PC-9 (cell line): ENCODE measurements at regions not wholly inside any gene's neighbourhood (a gene's known extent, or its start where the extent isn't known, plus 50 kb on each side); places are given as distances from the start of the nearest gene placed in this dataset.

ENCODE experiments used
- BruUV-seq: library from RNA; stranded (reverse); fragments of 400-500 nt; replicated peaks from 2 replicates; lab custom pipeline; 2021; lab: Mats Ljungman, UMichigan
- CTCF ChIA-PET: fragments of 300-600 bp; sonication (Branson Sonifier 250); formaldehyde crosslinking; loops from one replicate; lab custom pipeline; 2022; ENCODE audit warnings: antibody characterized with exemption; lab: Charles Lee
- POLR2A ChIA-PET: fragments of 300-600 bp; sonication (Branson Sonifier 250); formaldehyde crosslinking; loops from one replicate; lab custom pipeline; 2022; ENCODE audit warnings: antibody characterized with exemption; ENCODE audit not compliant: unreplicated experiment; lab: Charles Lee
- DNase-seq, 2 experiments: peaks; one replicate each; pipeline versions ENCODE4 v3.0.0 to v3.0.0-alpha.2; 2015 to 2022; ENCODE audit warnings: mixed read lengths in 1 of 2
- H2AFZ ChIP-seq: fragments of 200-600 bp; sonication (generic); 2 replicates; pipeline ENCODE4 v1.8.1; 2017; ENCODE audit warnings: antibody characterized with exemption
- H3F3A ChIP-seq: fragments of 200-600 bp; sonication (generic); 2 replicates; pipeline ENCODE4 v1.8.1; 2017; ENCODE audit warnings: antibody characterized with exemption, mild to moderate bottlenecking, low read depth; ENCODE audit not compliant: insufficient read depth
- H3K27ac ChIP-seq: fragments of 200-600 bp; sonication (generic); 2 replicates; pipeline ENCODE4 v1.6.1; 2016; ENCODE audit warnings: mixed run types
- H3K27me3 ChIP-seq: fragments of 200-600 bp; sonication (generic); 2 replicates; pipeline ENCODE4 v1.6.1; 2016; ENCODE audit warnings: low read depth, mixed run types; ENCODE audit not compliant: insufficient read depth
- H3K36me3 ChIP-seq: fragments of 200-600 bp; sonication (generic); 2 replicates; pipeline ENCODE4 v1.6.1; 2016; ENCODE audit warnings: low read depth, mixed run types
- H3K4me1 ChIP-seq: fragments of 200-600 bp; sonication (generic); replicated peaks from 2 replicates; pipeline ENCODE4 v1.6.1; 2016; ENCODE audit warnings: mixed run types; ENCODE audit not compliant: insufficient read depth
- H3K4me2 ChIP-seq: fragments of 200-600 bp; sonication (generic); 2 replicates; pipeline ENCODE4 v1.6.1; 2017; ENCODE audit warnings: mixed run types
- H3K4me3 ChIP-seq: fragments of 200-600 bp; sonication (generic); 2 replicates; pipeline ENCODE4 v1.6.1; 2016; ENCODE audit warnings: mixed run types
- H3K79me2 ChIP-seq: fragments of 200-600 bp; sonication (generic); 2 replicates; pipeline ENCODE4 v1.6.1; 2017; ENCODE audit warnings: low read depth, mixed run types
- H3K9me2 ChIP-seq: fragments of 200-600 bp; sonication (generic); 2 replicates; pipeline ENCODE4 v1.8.1; 2017; ENCODE audit warnings: mild to moderate bottlenecking; ENCODE audit not compliant: insufficient read depth
- H3K9me3 ChIP-seq: fragments of 200-600 bp; sonication (generic); 2 replicates; pipeline ENCODE4 v1.8.1; 2016; ENCODE audit warnings: low read depth; ENCODE audit not compliant: insufficient read depth
- H4K20me1 ChIP-seq: fragments of 200-600 bp; sonication (generic); 2 replicates; pipeline ENCODE4 v1.8.1; 2017; ENCODE audit not compliant: insufficient read depth
- CTCF ChIP-seq: fragments of 200-600 bp; sonication (generic); conservative IDR thresholded peaks from 2 replicates; pipeline ENCODE4 v1.6.1; 2017; ENCODE audit warnings: mixed run types, antibody characterized with exemption, mild to moderate bottlenecking, moderate library complexity
- EZH2 ChIP-seq: fragments of 200-600 bp; sonication (generic); IDR thresholded peaks from 2 replicates; pipeline ENCODE4 v1.8.0; 2017; ENCODE audit warnings: antibody characterized with exemption, low read depth
- intact Hi-C: fragments of 100-400 bp; cut with micrococcal nuclease; formaldehyde crosslinking; loops from one replicate; pipeline ENCODE4 v1.10.0; 2022; ENCODE audit not compliant: unreplicated experiment

- no peak overlapping the region for H3K27ac ChIP-seq
- no peaks in the 10 kb centered on the region for H3F3A ChIP-seq
- 0 out of 2 replicates have a peak, but pooled peaks cover 3% of the 10 kb centered on the region for H4K20me1 ChIP-seq
- no peak overlapping the region for H3K4me2 ChIP-seq
- ChIA-PET POLR2A (no interaction called here), CTCF (interaction anchor here (0.5 kb wide), 1 partner anchor 17 kb away, joined by 3 read pairs; no protein-coding TSS in a partner anchor)
- no peaks in the 10 kb centered on the region; the same call in 1 of the 2 replicates for H3K9me2 ChIP-seq
- H2AFZ ChIP-seq: no peak overlapping the region
- intact Hi-C loops: no loop called here
- DNase-seq: no peak
- no peaks in the 10 kb centered on the region for H3K4me1 ChIP-seq
- no peaks in the 10 kb centered on the region for H3K79me2 ChIP-seq
- TF ChIP-seq CTCF (no peak), EZH2 (no peak)
- no peak overlapping the region for H3K4me3 ChIP-seq
- H3K27me3 ChIP-seq: no peaks in the 10 kb centered on the region
- no TSS peak for BruUV-seq
- no peaks in the 10 kb centered on the region for H3K9me3 ChIP-seq
- H3K36me3 ChIP-seq: no peaks in the 10 kb centered on the region
Observed at GRCh38 chr7:19508124-19508523, 200.7 kb downstream of the POLR1F start.

GRCh38 chr7:19491821-19492452 is 216.9 kb downstream of the POLR1F start:
- Histone ChIP-seq H3K27me3 (no peaks in the 10 kb centered on the region), H4K20me1 (no peaks in the 10 kb centered on the region), H3K4me3 (0 out of 2 replicates have a peak overlapping the region, but pooled peaks have one; percentile 11), H3K27ac (no peak overlapping the region), H3K79me2 (no peaks in the 10 kb centered on the region), H2AFZ (peak overlapping the region; percentile 66; the same call in 1 of the 2 replicates), H3K9me3 (peaks cover 8% of the 10 kb centered on the region; the same call in 1 of the 2 replicates), H3K36me3 (no peaks in the 10 kb centered on the region), H3F3A (peaks cover 4% of the 10 kb centered on the region; the same call in 1 of the 2 replicates), H3K4me1 (no peaks in the 10 kb centered on the region), H3K4me2 (peak overlapping the region; percentile 30), H3K9me2 (no peaks in the 10 kb centered on the region)
- ChIA-PET POLR2A (interaction anchor here (0.6 kb wide), 1 partner anchor 271 kb away, joined by 4 read pairs; no protein-coding TSS in a partner anchor), CTCF (interaction anchor here (0.6 to 1.2 kb wide), 14 partner anchors 14 to 1214 kb away, joined by 3 to 20 read pairs (median 4); partner anchors contain the start of gene POLR1F)
- peak in 1 of 2 experiments; percentile 21 for DNase-seq
- BruUV-seq: no TSS peak
- TF ChIP-seq EZH2 (no peak), CTCF (peak; percentile 88)
- intact Hi-C loops: loop anchor here (5.0 kb wide), 1 partner anchor 1140 kb away; no protein-coding TSS in a partner anchor

GRCh38 chr7:19491371-19491770 is 217.5 kb downstream of the POLR1F start:
- intact Hi-C loops: loop anchor here (5.0 kb wide), 1 partner anchor 1139 kb away; no protein-coding TSS in a partner anchor
- Histone ChIP-seq H4K20me1 (no peaks in the 10 kb centered on the region), H3K27me3 (no peaks in the 10 kb centered on the region), H3K4me2 (no peak overlapping the region), H2AFZ (no peak overlapping the region), H3K9me2 (no peaks in the 10 kb centered on the region), H3K27ac (no peak overlapping the region), H3K79me2 (no peaks in the 10 kb centered on the region), H3F3A (peaks cover 4% of the 10 kb centered on the region; the same call in 1 of the 2 replicates), H3K4me3 (no peak overlapping the region), H3K4me1 (no peaks in the 10 kb centered on the region), H3K9me3 (peaks cover 8% of the 10 kb centered on the region; the same call in 1 of the 2 replicates), H3K36me3 (no peaks in the 10 kb centered on the region)
- POLR2A ChIA-PET: interaction anchor here (0.6 kb wide), 1 partner anchor 271 kb away, joined by 4 read pairs; no protein-coding TSS in a partner anchor
- CTCF ChIA-PET: interaction anchor here (0.6 to 1.2 kb wide), 8 partner anchors 14 to 1139 kb away, joined by 3 to 14 read pairs (median 4); partner anchors contain the start of gene POLR1F
- BruUV-seq: no TSS peak
- DNase-seq: peak in 1 of 2 experiments; percentile 21
- TF ChIP-seq EZH2: no peak
- no peak for TF ChIP-seq CTCF
